ENCODE measurements at regions not wholly inside any gene's neighbourhood (a gene's known extent, or its start where the extent isn't known, plus 50 kb on each side); places are given as distances from the start of the nearest gene placed in this dataset.

DNA sequence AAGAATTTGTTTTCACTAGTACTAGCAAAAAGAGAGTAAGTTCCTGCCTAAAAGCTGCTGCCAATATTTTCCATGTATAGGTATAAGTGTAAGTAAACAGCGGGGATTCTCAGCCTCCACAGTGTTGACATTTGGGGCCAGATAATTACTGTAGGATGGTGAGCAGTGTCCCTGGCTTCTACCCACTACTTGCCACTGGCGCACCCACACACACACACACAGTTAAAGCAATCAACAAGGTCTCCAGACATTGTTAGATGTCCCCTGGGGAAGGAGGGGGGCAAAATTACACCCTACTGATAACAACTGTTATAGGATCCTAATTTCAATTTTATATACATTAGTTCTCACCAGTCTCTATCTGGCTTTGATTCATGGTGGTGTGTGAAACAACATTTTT lies 417.0 kb upstream of the PSMD7 start:
- DNase-seq = no peak
- H3K4me3 ChIP-seq = no peak overlapping the region

DNA sequence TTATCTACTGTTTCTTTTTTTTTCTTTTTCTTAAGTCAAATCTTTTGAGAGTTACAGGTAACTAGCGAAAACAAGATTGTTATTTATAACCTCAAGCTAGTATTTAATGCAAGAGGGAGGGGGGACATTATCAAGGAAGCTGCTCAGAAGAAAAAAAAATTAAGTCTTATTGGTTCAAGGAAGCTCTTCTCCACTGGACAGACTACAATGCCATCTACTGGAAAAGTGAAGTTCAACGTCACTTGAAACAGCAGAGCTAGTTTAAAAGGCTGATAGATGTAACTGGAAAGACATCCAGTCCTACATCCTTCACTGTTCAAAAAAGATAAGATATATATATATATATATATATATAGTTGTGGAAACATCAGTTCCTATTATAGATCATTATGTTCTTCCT lies 418.0 kb upstream of the PSMD7 start:
- no peak overlapping the region for H3K4me3 ChIP-seq
- DNase-seq = no peak
- no peak overlapping the region for H3K27ac ChIP-seq
- ATAC-seq = no peak
- no peaks in the 10 kb centered on the region for H3K9me3 ChIP-seq
- peaks cover 2% of the 10 kb centered on the region for H3K27me3 ChIP-seq
- H3K4me1 ChIP-seq = no peaks in the 10 kb centered on the region
- H3K36me3 ChIP-seq = no peaks in the 10 kb centered on the region
- TF ChIP-seq, protein P1, sequence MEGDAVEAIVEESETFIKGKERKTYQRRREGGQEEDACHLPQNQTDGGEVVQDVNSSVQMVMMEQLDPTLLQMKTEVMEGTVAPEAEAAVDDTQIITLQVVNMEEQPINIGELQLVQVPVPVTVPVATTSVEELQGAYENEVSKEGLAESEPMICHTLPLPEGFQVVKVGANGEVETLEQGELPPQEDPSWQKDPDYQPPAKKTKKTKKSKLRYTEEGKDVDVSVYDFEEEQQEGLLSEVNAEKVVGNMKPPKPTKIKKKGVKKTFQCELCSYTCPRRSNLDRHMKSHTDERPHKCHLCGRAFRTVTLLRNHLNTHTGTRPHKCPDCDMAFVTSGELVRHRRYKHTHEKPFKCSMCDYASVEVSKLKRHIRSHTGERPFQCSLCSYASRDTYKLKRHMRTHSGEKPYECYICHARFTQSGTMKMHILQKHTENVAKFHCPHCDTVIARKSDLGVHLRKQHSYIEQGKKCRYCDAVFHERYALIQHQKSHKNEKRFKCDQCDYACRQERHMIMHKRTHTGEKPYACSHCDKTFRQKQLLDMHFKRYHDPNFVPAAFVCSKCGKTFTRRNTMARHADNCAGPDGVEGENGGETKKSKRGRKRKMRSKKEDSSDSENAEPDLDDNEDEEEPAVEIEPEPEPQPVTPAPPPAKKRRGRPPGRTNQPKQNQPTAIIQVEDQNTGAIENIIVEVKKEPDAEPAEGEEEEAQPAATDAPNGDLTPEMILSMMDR (IDR thresholded peaks at IDR 0.05) = peak; percentile 50
- intact Hi-C loops (cut with DNase I) = no loop called here

More for the DNA sequence above, 417.0 kb upstream of the PSMD7 start:
- Histone ChIP-seq H3K4me1 (no peaks in the 10 kb centered on the region), H3K27ac (no peak overlapping the region), H3K36me3 (no peaks in the 10 kb centered on the region), H3K9me3 (no peaks in the 10 kb centered on the region), H3K27me3 (peaks cover 7% of the 10 kb centered on the region)
- intact Hi-C loops (cut with DNase I) = no loop called here
- no peak for ATAC-seq
- TF ChIP-seq, protein P1 (IDR thresholded peaks at IDR 0.05) = no peak

DNA sequence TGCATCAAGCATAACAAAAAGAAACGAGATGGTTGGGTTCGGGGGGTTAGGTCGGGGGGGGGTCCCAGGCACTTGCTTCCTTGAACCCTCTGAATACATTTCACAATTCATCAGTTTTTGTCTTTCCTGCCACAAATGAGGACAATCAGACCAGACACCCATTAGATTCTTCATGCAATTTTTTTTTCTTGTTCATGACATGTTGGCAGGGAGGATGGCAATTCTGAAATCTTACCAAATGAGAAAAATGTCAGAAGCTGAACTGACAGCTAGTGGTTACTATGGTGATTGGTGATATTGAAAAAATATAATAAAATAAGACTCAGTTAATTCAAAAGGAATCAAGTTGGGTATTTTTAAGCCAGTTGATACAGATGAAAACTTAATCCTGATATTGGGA lies 419.5 kb upstream of the PSMD7 start:
- H3K4me3 ChIP-seq = no peak overlapping the region
- no peaks in the 10 kb centered on the region for H3K9me3 ChIP-seq
- no peaks in the 10 kb centered on the region for H3K27me3 ChIP-seq
- H3K4me1 ChIP-seq = no peaks in the 10 kb centered on the region
- intact Hi-C loops (cut with DNase I) = no loop called here
- H3K27ac ChIP-seq = no peak overlapping the region
- H3K36me3 ChIP-seq = no peaks in the 10 kb centered on the region
- ATAC-seq = no peak
- no peak for DNase-seq
- TF ChIP-seq, protein P1 (IDR thresholded peaks at IDR 0.05) = no peak

DNA sequence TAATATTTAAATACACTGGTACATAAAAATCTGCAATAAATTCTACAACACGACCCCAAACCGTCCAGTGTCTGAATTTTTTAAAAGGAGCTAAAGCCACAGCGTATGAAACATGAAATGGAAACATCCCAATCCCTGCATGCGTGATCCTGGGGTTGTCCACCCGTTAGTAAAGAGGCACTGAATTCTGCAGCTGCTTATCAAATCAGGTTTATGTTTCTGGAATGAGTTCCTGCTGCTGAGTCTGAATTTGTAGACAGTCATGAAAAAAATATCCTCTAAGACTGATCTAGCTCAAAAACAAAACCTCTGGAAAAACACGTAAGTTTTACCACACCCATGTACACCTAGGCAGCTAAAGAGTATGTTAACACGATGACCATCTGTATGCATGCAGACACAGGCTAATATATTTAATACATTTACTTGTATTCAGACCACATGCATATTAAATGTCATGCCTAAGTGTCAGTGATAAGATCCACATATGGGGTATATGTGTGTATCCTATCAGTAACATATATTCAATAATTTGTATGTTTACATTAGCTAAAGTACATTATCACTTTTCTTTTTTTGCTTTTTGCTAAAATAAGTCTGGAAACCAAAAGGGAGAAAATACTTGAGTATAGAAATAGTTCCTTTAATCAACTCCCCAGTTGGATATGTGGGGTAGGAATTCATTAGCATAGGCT lies 420.5 kb upstream of the PSMD7 start:
- TF ChIP-seq, protein P1 (IDR thresholded peaks at IDR 0.05) = no peak
- Histone ChIP-seq H3K27ac (no peak overlapping the region), H3K4me1 (no peaks in the 10 kb centered on the region), H3K4me3 (no peak overlapping the region), H3K9me3 (no peaks in the 10 kb centered on the region), H3K27me3 (peaks cover 2% of the 10 kb centered on the region), H3K36me3 (no peaks in the 10 kb centered on the region)
- DNase-seq (no peak), ATAC-seq (no peak)
- intact Hi-C loops (cut with DNase I) = no loop called here

DNA sequence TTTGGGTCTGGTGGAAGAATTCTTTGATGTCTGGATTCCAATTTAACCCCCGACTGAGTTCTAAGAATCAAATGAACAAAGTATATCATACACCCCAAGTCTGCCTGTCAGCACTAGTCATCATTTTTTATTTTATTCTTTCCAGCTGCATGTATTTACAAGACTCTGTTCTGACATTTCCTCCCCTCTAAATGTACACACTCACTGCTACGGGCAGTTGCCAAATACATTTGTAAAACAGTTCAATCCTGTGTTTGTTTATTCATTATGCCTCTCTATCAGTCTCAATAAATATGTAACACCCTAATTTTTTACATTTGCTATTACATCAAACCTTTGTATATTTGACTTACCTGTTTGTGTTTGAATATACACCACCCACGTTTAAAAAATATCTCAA lies 422.3 kb upstream of the PSMD7 start:
- no peak for DNase-seq
- no peaks in the 10 kb centered on the region for H3K9me3 ChIP-seq
- no peak overlapping the region for H3K4me3 ChIP-seq
- no peak for ATAC-seq
- TF ChIP-seq, protein P1 (IDR thresholded peaks at IDR 0.05) = no peak
- intact Hi-C loops (cut with DNase I) = no loop called here
- H3K27ac ChIP-seq = no peak overlapping the region
- no peaks in the 10 kb centered on the region for H3K4me1 ChIP-seq
- H3K27me3 ChIP-seq = peaks cover 8% of the 10 kb centered on the region
- no peaks in the 10 kb centered on the region for H3K36me3 ChIP-seq

DNA sequence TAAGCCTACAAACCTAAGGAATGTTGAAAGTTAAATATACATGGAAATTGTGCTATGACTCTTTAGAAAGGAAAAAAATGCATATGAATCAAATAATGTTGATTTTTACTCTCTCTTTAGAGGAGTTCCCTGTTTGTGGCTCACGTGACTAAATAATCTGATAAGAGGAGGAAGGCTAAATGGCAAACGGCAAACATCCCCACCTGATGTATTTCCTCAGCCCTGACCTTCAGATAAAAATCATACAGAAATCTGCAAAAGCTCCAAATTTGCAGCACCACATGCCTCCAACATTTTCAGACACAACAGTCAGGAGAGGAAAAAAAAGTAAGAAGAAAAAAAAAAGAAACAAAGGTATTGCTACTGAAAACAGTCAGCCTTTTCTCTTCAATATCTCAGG lies 423.0 kb upstream of the PSMD7 start:
- TF ChIP-seq, protein P1 (IDR thresholded peaks at IDR 0.05) = no peak
- no peaks in the 10 kb centered on the region for H3K4me1 ChIP-seq
- no peaks in the 10 kb centered on the region for H3K36me3 ChIP-seq
- peaks cover 8% of the 10 kb centered on the region for H3K27me3 ChIP-seq
- intact Hi-C loops (cut with DNase I) = no loop called here
- H3K27ac ChIP-seq = no peak overlapping the region
- no peaks in the 10 kb centered on the region for H3K9me3 ChIP-seq
- H3K4me3 ChIP-seq = no peak overlapping the region
- no peak for ATAC-seq
- DNase-seq = no peak
